ENCODE measurements at regions not wholly inside any gene's neighbourhood (a gene's known extent, or its start where the extent isn't known, plus 50 kb on each side); places are given as distances from the start of the nearest gene placed in this dataset.

DNA sequence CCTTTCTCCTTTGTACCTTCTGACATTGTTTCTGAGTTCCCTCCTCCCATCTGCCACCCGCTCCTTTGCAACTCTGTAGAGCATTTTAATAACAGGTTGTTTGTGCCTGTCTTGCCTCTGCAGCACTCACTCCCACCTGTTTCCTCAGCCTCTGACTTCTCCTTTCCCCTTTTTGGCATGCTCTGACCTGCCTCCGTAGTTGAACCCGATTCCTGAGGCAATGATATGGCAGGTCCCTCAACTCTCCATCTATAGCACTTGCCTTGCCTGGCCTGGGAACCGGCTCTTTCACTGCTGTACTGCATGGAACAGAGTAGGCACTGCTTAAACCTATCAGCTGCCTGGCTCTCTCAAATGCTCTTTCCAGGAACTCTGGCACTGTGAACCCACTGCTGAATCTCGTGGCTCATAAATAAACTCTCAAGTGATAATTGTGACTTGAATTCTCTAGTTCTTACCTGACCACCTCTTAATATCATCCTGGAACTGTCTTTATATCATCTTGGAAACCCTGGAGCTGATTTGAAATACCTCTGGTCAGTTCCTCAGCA lies 50.3 kb downstream of the UTRN start:
- peak; percentile 34 for DNase-seq

DNA sequence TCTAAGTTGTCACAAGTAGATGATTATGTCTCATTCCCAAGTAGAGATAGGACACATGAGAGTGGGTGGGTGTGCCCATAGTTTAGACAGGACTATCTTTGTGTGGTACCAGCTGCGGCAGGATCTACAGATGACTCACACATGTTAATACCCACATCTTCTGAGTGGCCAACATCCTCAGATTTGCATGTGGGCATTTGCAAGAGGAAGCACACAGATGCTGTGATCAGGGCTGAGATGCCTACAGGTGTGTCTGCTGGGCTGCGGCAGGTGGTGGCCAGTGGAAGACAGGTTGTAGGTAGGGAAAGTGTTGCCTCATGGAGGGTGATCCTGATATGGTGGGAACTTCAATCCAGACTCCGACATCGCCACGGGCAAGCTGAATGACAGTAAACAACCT lies 50.8 kb downstream of the UTRN start:
- peak; percentile 72 for DNase-seq

DNA sequence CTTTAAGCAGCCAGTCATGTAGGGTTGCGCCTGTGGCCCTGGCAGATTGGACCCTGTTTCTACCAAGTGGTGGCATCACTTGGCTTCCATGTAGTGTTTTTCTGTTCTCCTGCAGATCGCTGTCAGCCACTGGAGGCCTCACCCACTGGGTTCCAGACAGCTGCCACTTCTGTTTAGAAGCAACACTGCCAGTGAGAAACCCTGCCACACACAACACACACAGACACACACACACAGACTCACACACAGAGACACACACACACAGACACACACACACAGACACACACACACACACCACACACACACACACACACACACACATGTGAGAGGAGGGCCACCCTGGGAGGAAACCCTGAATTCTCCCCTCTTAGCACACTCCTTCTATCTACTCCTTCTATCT lies 51.8 kb downstream of the UTRN start:
- peak; percentile 48 for DNase-seq

DNA sequence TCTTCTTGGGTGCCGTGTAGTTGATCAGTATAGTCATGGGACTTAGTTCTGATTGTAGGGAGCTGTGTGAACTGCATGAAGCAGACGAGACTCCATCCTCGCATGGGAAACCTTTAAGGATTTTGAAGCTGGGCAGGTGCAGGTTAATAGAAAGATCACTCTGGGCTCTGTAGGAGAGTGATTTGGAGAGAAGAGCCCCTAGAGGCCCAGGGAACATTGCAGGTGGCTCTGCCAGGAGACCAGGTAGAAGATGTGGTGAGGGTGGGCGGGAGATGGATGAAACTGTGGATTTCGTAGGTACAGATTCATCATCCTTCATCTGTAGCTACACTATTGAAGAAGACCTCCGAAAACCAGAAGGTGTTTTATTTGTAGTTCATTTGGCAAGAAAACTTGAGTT lies 53.3 kb downstream of the UTRN start:
- no peak for DNase-seq

DNA sequence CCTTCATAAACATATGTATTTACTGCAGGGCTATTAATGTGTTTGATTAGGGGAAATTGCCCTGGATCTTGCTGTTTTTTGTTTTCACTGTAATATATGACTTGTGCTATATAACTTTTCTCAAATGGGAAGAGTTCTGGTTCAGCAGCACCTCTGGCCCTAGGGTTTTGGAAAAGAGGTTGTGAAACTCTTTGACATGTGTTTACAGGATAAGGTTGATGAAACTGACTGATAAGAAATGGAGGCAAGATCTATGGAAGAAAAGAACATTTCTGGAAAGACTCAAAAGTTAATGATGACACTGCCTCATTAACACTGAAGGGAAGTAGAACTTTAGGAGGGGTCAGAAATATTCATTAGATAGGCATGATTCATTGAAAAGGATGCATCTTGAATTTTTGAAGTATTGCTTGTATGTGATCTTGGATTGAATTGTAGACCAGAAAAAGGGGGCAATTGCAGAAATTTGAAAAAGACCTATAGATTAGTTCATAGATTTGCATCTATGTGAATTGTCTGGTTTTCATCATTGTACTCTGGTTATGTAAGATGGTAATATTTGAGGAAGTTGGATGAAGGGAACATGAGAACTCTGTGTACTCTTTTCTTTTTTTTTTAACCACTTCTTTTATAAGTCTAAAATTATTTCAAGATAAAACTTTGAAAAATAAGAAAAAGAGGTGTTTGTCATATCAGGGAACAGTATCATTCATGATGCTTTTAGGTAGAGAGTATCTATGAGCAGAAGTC lies 54.0 kb downstream of the UTRN start:
- DNase-seq = peak; percentile 62

DNA sequence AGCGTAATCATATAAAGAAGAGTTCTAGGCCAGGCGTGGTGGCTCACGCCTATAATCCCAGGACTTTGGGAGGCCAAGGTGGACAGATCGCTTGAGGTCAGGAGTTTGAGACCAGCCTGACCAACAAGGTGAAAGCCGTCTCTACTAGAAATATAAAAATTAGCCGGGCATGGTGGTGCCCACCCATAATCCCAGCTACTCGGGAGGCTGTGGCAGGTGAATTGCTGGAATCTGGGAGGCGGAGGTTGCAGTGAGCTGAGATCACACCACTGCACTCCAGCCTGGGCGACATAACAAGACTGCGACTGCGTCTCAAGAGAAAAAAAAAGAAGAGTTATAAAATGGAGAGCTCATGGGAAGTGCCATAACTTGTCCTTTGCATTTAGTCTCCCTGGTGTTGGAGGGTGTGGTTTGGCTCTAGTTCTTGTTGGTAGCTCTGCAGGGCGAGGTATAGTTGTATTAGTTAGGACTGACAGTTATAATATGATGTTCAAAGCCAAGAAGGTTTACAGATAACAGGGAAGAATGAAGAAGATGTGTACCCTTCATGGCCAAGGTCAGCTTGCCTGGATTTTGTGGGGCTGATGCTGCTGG lies 54.8 kb downstream of the UTRN start:
- no peak for DNase-seq

DNA sequence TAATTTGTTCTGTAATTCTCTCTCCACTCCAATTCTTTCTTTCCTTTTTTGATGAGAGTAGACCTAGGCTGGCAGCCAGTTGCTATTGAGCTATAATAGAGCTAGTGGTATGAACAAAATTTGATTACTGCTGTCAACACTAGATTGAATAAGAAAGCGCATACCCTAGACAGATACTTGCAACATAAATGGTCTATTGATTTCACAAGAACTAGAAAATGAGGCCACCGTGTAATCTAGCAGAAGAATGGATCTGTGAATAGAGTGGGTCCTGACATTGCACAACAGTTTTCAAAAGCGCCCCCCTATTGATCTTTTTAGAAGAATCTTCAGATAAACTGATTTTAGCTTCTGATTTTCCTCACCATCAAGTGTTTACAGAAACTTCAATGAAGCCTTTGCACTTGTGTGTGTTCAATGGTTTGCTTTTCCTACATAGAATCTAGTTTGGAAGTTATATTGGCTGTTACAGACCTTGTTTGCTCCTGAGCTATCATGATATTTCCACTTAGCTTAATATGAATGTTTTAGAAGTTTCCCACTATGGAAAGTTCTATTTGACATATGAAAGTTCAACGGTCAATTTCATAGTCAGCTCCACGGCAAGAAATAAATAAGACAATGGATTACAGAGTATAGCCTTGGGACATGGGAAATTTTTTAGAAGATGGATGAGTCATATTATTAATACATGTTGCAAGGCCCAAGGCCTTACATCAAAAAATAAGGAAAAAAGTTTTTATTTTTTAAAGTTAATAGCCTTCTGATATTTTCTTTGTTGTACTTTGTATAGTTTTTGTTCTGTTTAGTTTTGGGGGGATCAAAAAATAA lies 55.6 kb downstream of the UTRN start:
- no peak for DNase-seq

DNA sequence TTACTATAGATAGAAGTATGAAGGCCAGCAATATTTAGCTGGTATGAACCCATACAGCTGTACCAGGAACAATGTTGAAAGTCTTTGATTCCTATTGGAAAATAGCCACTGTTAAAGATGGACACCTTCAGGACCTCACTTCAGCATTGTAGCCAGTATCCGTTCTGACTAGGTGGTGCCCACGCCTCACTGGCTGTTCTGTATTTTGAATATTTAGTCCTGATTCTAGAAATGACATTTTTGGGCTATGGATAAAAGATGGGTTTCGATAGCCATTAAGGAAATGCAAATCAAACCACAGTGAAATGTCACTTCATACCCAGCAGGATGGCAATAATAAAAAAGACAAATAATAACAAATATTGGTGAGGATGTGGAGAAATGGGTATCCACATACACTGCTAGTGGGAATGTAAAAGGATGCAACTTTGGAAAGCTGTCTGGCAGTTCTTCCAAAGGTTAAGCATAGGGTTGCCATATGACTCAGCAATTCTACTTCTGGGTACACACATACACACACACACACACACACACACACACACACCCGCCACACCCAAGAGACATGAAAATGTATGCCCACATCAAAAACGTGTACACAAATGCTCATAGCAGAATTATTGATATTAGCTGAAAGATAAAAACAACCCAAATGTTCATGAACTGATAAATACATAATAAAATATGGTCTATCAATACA lies 56.8 kb downstream of the UTRN start:
- peak; percentile 40 for DNase-seq

DNA sequence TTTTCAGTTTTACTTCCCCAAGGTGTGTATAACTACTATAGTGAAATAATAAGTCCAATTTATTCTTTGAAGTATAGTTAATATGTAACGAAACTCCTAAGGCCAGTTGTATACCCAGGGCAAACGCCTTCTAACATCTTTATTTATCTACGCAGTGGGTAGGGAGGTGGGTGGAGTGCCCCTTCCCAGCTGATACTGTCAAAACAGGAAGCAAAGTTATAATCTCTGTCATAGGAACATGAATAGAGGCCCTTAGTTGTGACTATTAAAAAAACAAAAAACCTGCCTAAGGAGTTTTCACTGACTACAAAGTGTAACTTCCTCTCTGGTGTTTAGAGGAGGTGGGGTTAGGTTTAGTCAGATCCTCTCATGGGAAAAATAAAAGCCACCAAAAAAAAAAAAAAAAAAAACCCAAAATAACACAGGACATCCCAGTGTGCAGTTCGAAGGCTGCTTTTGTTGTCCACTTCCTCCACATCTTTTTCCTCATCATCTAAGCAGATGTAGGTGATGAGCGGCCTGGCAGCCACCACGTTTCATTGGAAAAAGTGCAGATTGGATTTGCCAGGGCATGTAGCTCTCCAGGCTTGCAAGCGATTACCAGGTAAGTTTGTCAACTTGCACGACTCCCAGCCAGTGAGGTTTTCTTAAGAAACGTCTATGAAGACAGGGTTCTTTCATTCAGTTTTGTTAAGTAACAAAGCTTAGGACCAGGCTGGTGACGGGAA lies 58.7 kb downstream of the UTRN start:
- DNase-seq = peak; percentile 80

DNA sequence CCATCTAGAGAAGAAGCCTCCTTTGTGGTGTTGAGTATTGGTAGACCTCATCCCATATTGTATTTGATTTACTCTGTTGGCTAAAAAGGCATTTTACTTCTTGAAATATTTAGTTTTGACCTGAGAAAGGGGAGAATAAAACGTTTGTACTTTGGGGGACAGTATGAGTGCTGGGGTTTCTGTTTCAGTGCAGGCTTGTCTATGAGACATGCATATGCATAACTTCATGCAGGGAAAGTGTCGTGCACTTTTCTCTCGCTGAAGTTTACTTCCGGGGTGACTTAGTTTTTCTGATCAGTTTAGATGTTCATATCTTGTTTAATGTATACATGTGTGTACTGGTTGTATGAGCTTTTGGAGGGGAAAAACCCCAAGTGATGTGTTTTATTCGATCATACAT lies 59.5 kb downstream of the UTRN start:
- DNase-seq = peak; percentile 51

DNA sequence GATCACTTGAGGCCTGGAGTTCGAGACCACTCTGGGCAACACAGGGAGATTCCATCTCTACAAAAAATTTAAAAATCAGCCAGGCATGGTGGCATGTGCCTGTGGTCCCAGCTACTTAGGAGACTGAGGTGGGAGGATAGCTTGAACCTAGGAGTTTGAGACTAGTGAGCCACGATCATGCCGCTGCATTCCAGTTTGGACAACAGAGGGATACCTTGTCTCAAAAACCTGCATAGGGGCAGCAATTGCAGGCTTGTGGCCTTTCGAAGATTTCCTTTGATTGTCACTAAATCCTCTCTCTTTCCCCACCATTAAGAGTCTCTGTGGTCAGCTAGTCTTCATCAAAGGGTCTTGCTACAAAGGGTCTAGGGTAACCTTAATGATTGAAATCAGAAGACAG lies 60.3 kb downstream of the UTRN start:
- DNase-seq = no peak

DNA sequence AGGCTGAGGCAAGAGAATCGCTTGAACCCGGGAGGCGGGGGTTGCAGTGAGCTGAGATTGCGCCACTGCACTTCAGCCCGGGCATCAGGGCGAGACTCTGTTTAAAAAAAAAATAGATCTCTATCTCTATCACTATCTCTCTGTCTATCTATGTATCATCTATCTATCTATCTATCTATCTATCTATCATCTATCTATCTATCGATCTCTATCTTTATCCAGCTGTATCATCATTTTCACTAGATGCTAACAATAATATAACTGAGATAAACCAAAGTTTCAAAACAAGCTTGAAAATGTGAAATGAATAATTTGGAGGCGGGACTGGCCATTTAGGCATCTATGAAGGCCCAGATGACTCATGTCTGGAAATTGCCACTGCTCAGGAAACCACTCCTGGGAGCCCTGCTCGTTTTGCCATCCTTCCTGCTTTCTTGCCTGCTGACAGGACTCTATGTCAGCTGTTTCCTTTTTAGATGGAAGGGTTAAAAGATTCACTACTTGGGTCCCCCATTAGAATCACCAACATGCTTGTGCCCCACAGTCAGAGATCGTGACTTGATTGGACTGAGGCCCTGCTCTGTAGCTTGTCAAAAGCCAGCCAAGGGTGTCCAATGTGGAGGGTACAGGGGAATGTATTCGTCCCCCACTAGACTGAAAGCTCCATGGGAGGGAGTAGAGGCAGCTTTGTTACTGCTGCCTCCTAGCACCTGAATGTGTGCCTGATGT lies 61.7 kb downstream of the UTRN start:
- peak; percentile 27 for DNase-seq

DNA sequence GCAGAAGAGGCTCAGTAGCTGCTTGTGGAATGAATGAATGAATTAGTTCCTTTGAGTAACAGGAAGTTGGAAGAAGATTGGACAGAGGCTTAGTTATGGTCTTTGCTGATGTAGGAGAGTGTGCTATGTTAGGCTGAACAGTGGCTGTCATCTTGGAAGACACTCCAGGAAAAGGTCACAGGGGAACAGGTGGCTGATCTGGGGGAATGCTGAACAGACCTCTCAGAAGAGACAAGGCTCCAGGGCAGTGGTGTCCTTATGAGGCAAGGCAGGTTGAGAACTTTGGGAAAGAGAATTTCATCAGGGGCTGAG lies 62.3 kb downstream of the UTRN start:
- no peak for DNase-seq

DNA sequence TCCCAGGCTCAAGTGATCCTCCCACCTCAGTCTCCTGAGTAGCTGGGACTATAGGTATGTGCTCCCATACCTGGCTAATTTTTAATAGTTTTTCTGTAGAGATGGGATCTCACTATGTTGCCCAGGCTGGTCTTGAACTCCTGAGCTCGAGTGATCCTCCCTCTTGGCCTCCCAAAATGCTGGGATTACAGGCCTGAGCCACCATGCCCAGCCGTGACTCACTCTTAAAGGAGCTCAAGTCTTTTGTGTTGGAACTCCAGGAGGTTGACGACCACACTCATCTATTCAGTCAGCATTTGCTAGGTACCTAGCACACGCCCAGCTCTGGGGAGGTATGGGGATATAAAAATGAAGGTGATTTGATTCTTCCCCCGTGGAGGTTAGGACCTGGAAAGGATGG lies 62.8 kb downstream of the UTRN start:
- no peak for DNase-seq

DNA sequence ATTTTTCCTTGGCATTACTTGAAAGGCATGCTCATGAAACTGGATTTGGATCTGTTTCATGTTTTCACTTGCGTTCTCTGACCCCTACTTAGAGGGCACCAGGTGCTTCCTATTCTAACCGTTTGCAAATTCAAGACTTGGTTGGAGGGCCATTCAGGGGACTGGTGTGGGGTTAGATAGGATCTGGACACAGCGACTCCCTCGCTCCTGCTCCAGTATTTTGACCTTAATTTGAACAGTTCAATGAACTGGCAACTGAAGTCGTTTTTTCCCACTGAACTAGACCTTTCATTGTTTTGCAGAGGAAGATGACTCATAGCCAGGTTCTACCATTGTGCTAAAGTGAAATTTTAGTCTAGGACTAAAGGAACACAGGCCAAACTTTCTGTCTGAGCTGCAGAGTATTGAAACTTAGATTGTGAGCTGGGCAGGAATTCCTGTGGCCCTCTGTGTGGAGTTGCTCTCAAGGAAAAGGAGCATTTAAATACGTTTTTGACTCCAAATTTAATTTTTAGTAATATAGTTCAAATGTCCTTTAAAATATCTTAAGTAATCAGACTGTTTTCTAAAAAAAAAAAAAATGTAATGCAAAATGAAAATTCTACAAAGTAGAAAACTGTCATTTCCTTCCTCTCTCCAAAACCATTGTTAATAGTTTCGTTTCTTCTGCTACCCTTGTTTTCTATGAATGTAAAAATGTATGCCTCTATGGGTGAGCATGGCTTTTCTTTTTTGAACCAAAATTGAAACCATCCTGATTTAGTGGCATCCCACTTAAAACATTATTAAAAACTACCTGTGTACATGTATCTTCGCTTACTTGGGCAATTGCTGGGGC lies 64.8 kb downstream of the UTRN start:
- DNase-seq = peak; percentile 67

DNA sequence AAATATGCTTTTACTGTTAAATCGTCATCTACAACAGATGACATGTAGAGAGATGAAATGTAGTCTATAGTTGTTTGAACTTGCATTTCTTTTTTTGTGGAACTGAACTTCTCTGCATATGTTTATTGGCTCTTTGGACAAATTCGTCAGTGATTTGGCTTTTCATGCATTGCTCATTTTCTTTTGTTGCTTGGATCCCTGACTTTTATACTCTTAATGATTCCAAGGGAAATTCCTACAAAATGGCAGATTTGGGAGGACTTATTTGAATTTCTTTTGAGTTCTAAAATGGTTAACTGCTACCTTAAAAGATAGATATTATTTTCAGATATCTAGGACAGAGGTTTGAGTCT lies 65.4 kb downstream of the UTRN start:
- DNase-seq = no peak

DNA sequence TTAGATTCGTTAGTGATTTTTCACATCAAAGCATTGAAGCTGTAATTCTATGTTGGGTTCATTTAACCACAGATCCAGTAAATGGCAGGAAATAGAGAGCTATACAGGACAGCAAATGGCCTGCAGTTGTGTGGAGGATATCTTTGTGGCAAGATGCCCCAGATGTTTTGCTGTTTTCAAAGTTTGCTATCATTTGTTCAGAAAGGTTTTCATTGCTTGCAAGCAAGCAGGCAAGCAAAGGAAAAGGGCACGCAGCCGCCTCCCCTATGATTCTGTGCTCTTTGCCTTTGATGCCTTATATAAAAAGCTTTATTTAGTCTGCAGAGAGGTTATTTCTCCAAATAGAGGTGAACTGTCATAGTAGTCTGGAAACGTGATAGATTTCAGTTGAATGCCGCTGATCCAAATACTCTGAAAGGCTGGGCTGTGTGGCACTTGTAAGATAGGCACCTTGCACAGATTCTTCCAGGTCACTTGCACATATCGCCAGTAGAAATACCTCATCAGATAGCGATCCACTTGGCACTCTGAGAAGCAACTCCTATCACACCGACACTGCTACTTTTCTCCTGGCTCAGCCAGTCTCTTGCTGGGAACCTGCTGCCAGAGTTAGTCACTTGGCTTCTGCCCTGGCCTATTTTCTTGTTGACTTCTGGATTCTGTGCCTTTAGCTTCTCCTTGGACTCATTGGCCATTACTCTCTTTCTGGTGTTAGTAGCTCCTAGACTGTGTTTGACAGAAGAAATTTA lies 66.4 kb downstream of the UTRN start:
- DNase-seq = peak; percentile 58

DNA sequence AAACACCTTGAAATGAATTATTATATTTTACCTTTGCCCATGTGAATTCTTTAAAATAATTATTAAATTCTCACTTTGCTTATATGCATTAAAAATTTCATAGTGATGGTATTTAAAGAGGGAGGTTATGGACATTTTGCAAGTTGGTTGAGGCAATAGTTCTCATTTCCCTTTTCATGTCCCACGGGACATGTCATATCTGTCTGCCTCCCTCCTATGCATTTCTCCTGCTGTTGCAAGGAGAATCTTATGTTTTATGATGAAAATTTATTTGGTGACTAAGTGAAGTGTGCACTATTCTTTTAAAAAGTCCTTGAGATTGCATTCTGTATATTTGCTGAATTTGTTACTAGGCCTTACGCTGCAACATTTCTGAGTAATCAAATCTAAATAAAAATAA lies 67.2 kb downstream of the UTRN start:
- no peak for DNase-seq

DNA sequence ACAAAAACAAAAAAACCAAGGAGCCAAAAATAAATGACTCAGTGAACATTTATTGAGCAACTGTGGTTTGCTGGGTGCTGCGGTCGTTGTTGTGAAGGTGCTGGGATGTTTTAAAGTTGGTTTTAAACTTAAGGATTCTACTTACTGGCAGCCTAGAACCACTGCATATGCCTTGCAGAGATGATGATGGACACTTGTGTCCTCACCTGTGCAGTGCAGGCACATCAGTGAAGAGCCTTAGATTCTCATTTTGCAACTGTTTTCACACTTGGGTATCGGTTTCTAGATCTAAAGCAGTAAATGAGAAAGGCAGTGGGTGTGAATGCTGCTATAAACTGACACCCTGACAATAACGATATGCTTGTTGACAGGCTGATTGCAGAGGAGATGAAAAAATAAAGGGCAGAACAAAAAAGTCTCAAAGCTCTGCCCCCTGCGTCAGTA lies 68.8 kb downstream of the UTRN start:
- DNase-seq = no peak

DNA sequence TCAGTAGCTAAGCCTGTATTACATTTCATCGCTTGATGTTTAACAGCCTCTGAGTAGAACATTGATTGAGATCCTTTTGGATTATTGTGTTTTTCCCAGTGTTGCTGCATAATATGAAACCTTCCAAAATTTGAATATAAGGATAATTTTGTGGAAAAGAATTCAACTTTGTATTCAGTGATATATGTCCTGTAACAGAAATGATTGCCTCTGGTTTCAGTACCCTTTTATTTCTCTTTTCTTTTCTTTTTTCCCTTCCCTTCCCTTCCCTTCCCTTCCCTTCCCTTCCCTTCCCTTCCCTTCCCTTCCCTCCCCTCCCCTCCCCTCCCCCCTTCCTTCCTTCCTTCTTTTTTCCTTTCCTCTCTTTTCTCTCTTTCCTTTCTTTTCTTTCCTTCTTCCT lies 74.6 kb downstream of the UTRN start:
- no peak for DNase-seq
